ENCODE measurements at regions not wholly inside any gene's neighbourhood (a gene's known extent, or its start where the extent isn't known, plus 50 kb on each side); places are given as distances from the start of the nearest gene placed in this dataset.

DNA sequence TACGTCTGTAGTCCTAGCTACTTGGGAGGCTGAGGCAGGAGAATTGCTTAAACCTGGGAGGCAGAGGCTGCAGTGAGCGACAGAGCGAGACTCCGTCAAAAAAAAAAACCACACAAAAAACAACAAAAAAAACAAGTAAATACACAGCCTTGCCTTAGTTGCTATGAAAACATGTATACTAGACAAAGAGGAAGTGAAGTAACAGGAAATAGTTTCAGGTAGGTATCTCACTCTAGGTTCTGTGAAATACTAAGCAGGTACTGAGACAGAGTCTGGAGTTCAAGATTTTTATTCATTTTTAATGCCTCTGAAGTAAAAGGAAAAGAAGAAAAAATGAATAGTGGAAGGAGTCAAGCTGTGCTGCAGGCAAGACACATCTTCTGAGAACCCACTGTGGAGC is 687.9 kb upstream of the RGMB start:
- no peak for DNase-seq

DNA sequence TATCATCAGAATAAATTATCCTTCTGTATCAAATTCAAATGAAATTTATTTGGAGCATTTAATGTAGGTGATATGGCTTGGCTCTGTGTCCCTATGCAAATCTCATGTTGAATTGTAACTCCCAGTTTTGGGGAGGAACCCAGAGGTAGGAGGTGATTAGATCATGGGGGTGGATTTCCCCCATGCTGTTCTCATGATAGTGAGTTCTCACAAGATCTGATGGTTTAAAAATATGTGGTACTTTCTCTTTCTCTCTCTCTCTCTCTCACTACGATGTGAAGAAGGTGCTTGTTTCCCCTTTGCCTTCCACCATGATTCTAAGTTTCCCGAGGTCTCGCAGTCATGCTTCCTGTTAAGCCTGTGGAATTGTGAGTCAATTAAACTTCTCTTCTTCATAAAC is 678.4 kb upstream of the RGMB start:
- DNase-seq: no peak

DNA sequence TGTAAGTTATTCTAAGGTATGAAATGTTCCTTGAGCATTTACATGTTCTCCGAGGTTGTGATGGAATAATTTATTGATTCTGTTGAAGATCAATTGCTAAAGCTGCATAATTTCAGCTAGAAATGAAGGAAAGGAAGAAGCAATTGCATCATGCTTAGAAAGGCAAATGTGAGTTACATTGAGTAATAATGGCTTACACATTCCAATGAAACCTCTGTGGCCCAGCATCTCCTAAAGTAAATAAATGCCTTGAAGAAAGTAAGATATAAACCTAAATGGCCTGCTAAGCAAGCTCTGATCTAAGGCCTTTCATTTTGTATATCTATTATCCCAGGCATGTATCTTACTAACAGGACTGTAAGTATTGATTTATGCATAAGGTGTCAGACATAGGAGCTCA is 677.3 kb upstream of the RGMB start:
- DNase-seq: no peak

DNA sequence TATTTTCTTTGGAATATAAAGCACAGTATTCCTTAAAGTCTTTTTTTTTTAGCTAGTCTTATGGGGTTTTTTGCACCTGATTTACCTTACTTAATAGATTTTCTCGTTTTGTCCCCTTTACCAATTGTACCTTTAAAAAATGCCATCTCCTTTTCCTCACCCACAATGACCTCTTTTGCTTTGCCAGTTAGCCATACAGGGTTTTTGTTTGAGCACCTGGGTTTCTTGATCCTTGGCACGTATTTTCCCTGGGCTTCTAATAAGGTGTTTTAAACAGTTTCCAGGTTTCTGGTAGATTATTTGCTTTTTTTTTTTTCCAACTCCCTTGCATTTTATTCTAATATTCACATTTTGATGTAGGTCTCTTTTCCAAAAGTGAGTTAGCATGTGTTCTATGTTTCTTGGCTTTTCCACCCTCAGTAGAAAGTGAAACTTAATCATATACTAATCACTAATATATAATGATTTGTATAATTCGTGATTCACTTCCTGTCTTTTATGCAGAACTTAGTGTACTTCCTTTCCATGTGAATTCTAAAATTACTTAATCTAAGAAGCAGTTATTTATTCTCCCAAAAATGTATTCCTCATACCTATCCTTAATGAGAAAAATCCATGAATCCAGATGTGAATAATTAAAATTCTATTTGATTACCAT is 673.9 kb upstream of the RGMB start:
- no peak for DNase-seq

DNA sequence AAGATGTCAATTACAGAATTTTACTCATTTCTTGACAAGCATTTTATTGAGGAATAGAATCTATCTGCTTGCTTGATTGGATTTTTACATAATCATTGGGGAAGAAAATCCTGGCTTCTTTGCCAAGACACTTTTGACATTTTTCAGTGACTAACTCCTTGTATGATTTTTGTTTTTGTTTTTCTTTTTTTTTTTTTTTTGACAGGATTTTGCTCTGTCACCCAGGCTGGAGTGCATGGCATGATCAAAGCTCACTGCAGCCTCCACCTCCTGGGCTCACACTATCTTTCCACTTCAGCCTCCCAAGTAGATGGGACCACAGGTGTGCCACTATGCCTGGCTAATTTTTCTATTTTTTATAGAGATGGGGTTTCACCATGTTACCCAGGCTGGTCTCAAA is 672.3 kb upstream of the RGMB start:
- DNase-seq: no peak

DNA sequence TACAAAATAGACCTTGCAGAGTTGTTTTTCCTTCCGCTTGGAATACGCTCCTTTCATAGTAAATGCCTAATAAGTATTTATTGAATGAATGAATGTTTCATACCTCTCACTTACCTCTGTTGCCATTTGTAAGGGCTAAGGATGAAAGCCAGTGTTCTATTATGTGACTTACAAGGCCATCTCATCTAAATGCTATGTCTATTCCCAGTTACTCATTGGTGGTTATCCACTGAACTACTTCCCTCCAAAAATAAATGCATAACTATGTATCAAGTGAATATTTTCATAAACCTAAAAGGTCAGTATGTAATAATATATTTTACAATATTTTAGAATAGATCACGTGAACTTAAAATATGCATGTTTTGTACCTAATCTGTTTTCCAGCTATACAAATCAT is 670.5 kb upstream of the RGMB start:
- no peak for DNase-seq

DNA sequence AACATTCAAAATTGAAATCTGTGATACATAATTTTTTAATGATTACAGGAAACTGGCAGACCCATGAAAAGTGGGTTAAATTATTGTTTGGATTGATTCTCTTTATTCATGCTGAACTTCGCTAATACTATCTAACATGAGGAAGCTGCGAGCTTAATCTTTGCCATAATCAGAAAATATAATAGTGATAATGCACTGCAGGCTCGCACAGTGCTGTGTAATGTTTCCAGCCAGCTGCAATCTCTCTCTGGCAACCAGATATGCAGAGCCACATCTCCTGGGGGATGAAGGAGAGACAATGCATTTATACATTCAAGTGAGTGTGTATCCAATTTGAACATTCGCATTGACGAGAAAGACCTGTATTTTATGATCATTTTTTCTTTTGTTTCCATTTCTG is 669.7 kb upstream of the RGMB start:
- no peak for DNase-seq

DNA sequence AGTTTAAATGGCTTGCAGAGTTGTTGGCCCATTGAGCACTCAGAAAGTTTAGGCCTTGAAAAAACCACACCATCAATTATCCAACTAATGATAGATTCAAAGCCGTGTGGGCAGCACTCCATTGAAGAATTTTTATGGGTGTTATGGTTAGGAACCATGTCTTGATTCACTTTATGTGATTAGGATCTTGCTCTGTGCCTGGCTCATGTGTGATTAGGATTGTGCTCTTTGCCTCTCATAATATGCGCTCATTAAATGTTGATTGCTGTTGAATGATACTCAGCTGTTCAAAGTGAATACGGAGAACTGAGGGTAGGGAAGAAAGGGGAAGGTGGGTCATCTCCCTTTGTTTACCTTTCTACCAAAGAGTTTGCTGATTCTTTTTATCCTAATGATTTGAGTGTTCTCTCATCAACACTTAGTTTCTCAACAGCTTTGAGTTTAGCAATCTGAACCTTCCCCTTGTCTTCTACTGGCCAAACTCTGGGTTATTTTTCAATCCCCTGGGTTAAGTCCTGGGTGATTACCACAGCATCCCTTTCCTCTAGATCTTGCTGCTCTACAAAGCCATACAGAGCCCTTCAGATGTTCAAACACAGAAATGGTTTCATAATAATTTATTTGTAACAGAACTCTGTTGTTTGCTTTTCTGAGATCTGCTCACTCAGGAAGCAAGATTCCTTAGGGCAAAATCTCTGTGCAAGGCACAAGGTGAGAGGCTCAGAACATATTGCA is 668.8 kb upstream of the RGMB start:
- DNase-seq: no peak

DNA sequence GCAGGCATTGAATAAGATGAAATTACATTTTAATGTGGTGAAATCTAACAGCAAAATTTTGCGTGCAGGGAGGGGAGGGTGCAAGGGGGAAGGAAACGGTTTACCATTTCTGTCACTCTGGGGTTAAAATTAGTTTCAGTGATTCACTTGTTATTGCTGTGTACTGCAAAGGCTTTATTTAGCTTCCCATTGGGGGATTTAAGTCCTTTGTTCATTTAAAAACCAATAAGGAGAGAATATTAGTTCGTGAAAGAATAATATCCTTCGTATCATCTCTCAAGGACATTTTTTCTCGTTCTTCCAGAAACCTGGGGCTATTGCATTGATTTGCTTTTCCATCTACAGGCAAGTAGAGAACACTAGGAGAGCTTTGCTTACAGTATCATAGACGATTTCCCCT is 667.8 kb upstream of the RGMB start:
- no peak for DNase-seq

DNA sequence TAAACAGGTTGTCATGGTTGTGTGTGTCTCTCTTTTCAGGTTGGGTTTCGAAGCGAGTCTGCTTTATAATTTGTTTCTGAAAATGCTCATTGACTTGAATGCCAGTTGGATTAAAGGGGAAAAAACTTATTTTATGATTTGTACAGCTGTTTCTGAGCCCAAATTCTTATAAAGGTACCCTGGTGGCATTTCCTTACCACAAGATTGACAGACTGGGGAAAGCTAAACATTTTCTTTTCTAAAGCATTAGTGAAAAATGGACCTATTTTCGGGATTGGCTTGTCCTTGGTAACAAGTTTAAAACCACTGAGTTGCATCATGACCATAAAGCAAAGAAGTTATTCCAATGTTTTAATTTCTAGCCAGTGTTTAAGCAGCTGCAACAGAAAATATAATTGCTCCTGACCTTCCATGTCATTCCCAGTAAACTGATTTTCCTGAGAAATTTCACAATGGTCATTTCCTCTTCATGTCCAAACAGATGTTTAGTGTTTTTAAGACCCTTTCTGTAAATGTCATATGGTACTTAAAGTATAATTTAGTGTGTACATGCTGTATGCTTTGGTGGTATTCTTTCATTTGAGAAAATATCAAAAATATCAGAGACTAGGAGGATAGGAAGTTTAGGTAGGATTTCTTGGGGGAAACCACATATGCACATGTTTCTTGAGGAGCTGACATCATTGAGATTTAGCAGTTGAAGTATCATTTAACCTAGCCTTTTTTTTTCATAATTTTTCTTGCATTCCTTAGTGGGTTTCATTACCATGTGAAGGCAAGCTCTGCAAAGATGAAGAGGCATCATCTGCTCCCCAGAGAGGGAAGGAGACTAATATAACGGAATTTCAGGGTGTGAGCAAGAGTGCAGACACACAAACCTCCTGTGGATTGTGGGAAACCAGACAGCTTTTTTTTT is 667.1 kb upstream of the RGMB start:
- DNase-seq: no peak

DNA sequence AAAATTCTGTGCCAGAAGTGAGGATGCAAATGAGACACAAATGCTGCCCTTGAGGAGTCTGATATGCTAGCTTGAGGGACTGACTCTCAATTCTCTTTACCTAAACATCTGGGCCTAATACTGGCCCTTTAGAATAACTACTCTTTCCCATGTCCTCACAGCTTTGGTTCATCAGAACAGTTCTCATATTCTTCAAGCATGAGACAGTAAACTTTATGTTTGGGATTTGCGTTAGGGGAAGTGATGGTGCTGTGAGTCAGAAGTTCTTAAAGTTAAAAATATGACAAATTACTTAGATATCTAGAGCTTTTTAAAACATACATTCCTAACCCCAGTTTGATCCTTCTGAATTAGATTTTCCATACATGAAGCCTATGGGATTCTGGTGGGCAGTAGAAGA is 665.0 kb upstream of the RGMB start:
- DNase-seq: no peak

DNA sequence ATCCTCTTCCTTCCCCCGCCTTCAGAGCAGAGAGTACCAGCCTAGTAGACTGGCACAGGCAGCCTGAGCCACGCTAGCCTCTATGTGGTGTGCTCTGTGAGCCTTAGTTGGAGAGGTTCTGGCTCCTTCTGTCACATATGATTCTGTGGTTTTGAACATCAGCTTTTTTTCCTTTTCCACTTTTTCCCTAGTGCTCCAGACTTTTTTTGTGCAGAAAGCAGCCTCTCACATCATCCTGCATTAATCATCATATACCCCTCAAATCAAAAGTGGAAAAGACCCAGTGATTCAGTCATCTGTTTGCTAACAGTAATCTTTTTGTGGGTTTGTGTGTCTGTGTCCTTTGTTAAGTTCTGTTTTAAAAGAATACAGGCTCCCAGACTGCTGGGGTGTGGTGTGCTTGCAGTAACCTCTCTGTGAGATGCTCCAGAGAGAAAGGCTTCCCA is 663.9 kb upstream of the RGMB start:
- DNase-seq: no peak

DNA sequence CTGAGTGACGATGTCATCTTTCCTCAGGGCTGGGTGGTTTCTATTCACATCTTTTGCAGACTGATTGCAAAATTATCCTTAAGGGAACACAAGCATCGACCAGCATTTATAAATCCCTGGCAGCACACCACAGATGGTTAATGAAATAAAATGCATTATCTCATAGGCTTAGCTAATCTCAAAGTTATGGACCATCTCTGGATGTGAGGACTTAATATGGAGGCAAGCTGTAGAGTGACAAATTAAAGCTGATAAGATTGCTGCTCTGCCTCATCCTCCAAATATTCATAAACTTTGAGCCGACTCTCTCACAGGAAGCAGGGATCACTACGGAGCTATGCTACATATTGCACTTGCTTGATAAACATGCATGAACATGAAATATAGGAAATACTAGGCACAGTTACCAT is 663.2 kb upstream of the RGMB start:
- no peak for DNase-seq

DNA sequence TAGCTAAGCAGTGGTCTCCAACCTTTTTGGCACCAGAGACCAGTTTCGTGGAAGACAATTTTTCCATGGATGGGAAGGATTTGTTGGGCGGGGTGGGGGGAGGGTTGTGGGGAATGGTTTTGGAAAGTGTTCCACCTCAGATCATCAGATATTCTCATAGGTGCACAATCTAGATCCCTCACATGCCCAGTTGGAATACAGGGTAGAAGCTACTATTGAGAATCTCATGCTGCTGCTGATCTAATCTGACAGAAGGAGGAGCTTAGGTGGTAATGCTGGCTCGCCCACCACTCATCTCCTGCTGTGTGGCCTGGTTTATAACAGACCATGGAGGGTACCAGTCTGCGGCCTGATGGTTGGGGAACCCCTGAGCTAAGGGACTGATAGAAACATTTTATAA is 662.7 kb upstream of the RGMB start:
- DNase-seq: no peak

DNA sequence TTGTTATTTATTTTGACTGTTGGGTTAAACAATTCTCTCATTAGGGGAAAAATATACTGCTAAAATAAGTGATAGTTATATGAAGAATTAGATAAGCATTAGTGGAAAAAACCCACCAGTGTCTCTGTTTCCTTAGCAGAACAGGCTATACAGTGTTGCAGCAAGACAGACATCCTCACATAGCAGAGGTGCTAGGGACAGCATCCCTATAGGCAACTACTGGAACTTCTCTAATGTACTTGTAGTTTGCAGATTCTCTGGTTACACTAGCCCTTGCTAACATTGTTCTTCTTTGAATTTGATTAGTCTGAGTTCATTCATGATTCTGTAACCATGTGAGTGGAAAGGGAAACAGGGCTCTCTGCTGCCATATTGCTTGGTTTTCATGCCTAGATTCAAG is 661.8 kb upstream of the RGMB start:
- no peak for DNase-seq

DNA sequence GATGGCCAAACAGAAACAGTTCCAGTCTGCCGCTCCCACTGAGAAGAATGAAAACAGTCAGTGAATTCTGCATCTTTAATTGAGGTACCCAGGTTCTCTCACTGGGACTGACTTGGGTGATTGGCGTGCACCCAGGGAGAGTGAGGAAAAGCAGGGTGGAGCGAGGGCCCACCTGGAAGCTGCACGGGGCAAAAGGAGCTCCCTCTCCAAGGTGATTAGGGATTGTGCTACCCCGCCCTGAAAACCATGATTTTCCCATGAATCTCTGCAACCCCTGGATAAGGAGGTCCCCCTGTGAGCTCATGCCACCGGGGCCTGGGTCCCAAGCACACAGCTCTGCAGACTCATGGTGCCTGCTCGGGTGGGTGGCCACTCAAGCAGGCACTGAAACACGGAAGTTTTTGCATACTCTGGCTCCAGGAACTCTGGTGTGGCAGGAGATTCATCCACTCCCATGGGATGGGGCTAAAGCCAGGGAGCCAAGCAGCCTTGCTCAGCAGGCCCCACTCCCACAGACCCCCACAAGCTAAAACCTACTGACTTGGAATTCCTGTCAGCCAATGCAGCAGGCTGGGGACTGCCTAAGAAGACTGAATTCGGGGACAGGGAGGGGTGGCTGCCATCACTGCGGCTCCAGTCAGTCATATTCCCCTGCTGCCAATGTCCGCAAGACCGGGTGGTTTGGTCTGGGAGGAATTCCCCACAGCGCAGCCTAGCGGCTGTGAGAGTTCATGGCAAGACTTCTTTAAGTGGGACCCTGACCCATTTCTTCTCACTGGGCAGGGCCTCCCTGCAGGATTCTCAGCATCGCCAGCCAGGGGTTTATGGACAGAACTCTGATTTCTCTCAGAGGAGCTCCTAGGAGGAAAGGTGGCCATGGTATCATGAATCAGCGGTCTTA is 652.2 kb upstream of the RGMB start:
- no peak for DNase-seq

DNA sequence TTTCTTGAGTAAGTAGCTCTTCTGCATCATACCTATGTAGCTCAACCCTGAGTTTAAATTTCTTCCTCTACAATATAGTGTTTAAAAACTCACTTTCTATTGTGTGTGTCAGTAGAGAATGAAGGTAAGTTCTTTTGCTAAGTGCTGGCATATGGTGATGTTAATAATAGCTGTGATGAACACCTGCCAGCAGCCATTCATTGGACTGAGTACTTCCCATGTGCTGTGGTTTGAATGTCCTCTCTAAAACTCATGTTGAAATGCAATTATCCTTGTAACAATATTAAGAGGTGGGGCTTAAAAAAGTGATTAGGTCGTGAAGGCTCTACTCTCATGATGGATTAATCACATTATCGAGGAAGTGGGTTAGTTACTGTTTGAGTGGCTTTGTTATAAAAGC is 645.2 kb upstream of the RGMB start:
- DNase-seq: no peak

DNA sequence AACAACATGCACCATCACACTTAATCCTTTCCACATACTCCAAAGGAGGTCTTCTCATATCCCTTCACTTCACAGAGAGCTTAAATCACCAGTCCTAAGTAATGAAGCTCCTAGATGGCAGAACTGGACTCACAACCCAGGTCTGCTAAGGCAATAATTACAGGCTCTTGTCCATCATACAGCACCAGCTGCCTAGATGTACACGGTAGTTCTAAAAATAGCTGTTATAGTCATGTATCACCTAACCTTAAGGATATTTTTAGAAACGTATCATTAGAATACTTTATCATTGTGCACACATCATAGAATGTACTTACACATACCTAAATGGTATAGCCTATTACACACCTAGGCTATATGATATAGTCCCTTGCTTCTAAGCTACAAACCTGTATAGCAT is 644.6 kb upstream of the RGMB start:
- no peak for DNase-seq

DNA sequence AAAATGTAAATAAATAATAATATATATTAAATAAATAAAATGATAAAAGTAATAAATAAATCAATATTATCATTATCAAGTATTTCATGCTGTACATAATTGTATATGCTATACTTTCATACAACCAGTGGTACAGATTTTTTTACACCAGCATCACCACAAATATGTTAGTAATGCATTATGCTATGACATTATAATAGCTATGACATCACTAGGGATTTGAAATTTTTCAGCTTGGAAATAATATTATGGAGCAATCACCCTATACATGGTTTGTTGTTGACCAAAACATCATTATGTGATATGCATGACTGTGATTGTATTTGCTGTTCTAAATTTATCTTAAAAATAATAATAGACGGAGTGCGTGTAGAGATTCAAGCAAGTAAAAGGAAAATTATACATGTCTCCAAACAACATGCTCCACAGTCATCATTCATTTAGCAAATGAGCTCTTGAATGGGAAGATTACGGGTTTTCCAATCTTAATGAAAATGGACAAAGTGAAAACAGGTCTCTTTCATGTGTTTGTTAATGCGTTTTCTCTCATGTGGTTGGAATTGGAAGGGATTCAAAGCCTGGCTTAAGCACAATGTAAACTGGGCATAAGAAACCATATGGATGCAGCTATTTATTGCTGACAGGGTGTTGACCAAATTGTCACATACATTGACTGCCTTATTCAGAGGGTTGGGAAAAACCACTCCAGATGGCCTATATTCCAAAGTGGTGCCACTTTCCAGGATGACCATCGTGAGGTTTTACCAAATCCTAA is 643.0 kb upstream of the RGMB start:
- no peak for DNase-seq

DNA sequence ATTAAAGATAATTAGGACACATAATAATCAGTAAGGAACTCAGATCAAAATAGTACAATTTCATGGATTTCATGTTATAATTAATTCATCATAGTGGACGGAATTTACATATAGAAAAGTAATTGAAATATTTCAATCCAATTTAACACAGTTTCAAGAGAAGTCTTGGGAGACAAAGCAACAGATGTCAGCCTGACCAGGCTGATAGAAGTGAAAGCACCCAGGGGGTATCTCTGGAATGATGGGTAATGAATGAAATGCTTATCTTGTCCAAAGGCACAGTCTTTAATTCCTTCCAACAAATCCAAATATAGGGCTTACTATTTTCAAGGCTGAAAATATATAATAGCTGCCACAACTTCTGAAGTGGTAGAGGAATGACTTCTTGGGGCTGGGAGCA is 629.3 kb upstream of the RGMB start:
- DNase-seq: no peak

DNA sequence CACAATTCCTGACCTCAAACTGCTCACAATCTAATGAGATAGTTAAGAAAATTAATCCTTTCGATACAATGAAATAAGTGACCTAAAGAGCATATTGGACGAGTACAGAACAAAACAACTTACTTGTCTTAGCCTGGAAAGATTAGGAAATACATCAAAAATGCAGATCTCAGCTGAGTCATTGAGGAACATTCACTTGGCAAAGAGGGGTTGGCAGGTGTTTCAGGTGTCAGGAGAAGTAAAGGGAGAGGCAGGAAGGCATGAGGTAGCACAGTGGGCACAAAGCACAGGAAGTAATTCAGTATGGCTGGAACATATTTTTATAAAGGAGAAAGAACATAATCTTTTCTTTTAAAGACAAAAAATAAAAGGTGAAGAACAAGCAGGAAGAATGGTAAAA is 628.8 kb upstream of the RGMB start:
- no peak for DNase-seq

DNA sequence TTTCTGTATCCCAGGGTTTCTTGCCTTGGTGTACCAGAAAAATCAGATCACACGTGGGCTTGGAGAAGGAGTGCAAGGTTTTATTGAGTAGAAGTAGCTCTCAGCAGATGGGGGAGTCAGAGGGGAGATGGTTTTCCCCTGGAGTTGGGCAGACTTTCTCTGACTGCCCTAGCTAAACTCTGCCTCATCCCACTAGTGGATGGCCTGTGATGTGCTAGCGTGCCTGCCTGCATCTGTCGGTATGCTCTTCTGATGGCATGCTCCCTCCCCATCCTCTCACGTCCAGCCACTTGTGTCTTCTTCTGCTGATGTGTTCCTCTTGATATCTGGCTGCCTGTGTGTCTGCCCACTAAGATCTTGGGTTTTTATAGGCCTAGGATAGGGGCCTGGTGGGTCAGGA is 616.1 kb upstream of the RGMB start:
- DNase-seq: no peak

All from NCI-H2227 treated with DMSO at 0.1 percent for 48 hours (cell line).